HepG2 (cell line): ENCODE measurements at regions not wholly inside any gene's neighbourhood (a gene's known extent, or its start where the extent isn't known, plus 50 kb on each side); places are given as distances from the start of the nearest gene placed in this dataset.
"Not testable (repeated sequence)": the region's sequence is repeated elsewhere in the genome, so short reads cannot be mapped to it uniquely, and the experiment has no call there.

Experiments
- ATF4 ChIP-seq, 2 experiments: fragments of 450-650 bp in 1 of 2; sonication (generic) in 1 of 2; formaldehyde crosslinking; IDR thresholded peaks; 2 replicates each; pipeline versions ENCODE4 v1.5.0 to v1.8.0; 2020 to 2022; ENCODE audit warnings: mild to moderate bottlenecking in 1 of 2, missing genetic modification reagents in 1 of 2
- DR1 ChIP-seq: sonication (generic); formaldehyde crosslinking; IDR thresholded peaks from 2 replicates; pipeline ENCODE4 v1.8.0; 2021; ENCODE audit warnings: mild to moderate bottlenecking, missing genetic modification reagents, inconsistent platforms
- EP300 ChIP-seq, 3 experiments: sonication (generic) in 1 of 3; formaldehyde crosslinking in 1 of 3; IDR thresholded peaks; 2 replicates each; pipeline versions ENCODE4 v1.5.1 to v1.6.1; 2011 to 2020; ENCODE audit warnings: low read depth in 2 of 3, low read length in 2 of 3, borderline replicate concordance in 1 of 3, improper control_type of control experiment in 1 of 3, mild to moderate bottlenecking in 1 of 3, missing genetic modification reagents in 1 of 3, moderate library complexity in 1 of 3
- GATAD2A ChIP-seq: IDR thresholded peaks from 2 replicates; pipeline ENCODE4 v1.6.1; 2016
- HDAC2 ChIP-seq: sonication (generic); formaldehyde crosslinking; IDR thresholded peaks from 2 replicates; pipeline ENCODE4 v1.4.0; 2020; ENCODE audit warnings: missing genetic modification reagents
- HNF1A ChIP-seq, 2 experiments: sonication (generic) in 1 of 2; formaldehyde crosslinking in 1 of 2; IDR thresholded peaks; 2 replicates each; pipeline versions ENCODE4 v1.4.0 to v1.6.1; 2016 to 2020; ENCODE audit warnings: borderline replicate concordance in 1 of 2, low read depth in 1 of 2, mild to moderate bottlenecking in 1 of 2, missing genetic modification reagents in 1 of 2
- MED13 ChIP-seq: sonication (generic); formaldehyde crosslinking; IDR thresholded peaks from 2 replicates; pipeline ENCODE4 v1.5.0; 2020; ENCODE audit warnings: missing genetic modification reagents
- PRDM10 ChIP-seq: sonication (generic); formaldehyde crosslinking; IDR thresholded peaks from 2 replicates; pipeline ENCODE4 v1.4.0; 2020; ENCODE audit warnings: low read depth, missing genetic modification reagents
- REPIN1 ChIP-seq: sonication (generic); formaldehyde crosslinking; IDR thresholded peaks from 2 replicates; pipeline ENCODE4 v1.8.0; 2022; ENCODE audit warnings: missing genetic modification reagents, low read depth, mild to moderate bottlenecking, borderline replicate concordance
- SOX13 ChIP-seq, 3 experiments: fragments of 450-650 bp in 1 of 3; sonication (generic) in 1 of 3; formaldehyde crosslinking in 1 of 3; IDR thresholded peaks in 2 of 3; conservative IDR thresholded peaks in 1 of 3; 2 replicates each; pipeline versions ENCODE4 v1.5.0 to v1.6.1; 2016 to 2020; ENCODE audit warnings: antibody characterized with exemption in 1 of 3, mild to moderate bottlenecking in 1 of 3, missing compliant biosample characterization in 1 of 3, missing genetic modification reagents in 1 of 3, moderate library complexity in 1 of 3
- SOX6 ChIP-seq, 2 experiments: fragments of 450-650 bp in 1 of 2; sonication (generic) in 1 of 2; formaldehyde crosslinking in 1 of 2; IDR thresholded peaks; 2 replicates each; pipeline versions ENCODE4 v1.4.0 to v1.6.1; 2017 to 2020; ENCODE audit warnings: antibody characterized with exemption in 1 of 2, mild to moderate bottlenecking in 1 of 2, missing genetic modification reagents in 1 of 2
- YEATS4 ChIP-seq: sonication (generic); formaldehyde crosslinking; IDR thresholded peaks from 2 replicates; pipeline ENCODE4 v1.4.0; 2020; ENCODE audit warnings: missing genetic modification reagents, borderline replicate concordance
- ZNF205 ChIP-seq: IDR thresholded peaks from 2 replicates; pipeline ENCODE4 v1.6.1; 2018; ENCODE audit warnings: missing biosample characterization, missing genetic modification reagents
- ZNF574 ChIP-seq: sonication (generic); formaldehyde crosslinking; IDR thresholded peaks from 2 replicates; pipeline ENCODE4 v1.4.0; 2020; ENCODE audit warnings: missing genetic modification reagents

- TF ChIP-seq PRDM10 (CRISPR knock-in tag), result 0 out of 2 replicates have a peak, but pooled peaks have one; percentile 51
- TF ChIP-seq EP300 (IDR thresholded peaks at IDR 0.05; ENCODE audit: low read depth in 2 of 2, low read length in 2 of 2); SOX13 (IDR thresholded peaks at IDR 0.05); SOX6 (IDR thresholded peaks at IDR 0.05): not testable (repeated sequence)
- TF ChIP-seq EP300 (CRISPR knock-in tag; IDR thresholded peaks at IDR 0.05; ENCODE audit: borderline replicate concordance), result peak; percentile 51; the same call in 1 of the 2 replicates
- peak; percentile 80; the same call in 1 of the 2 replicates for TF ChIP-seq MED13
- TF ChIP-seq ZNF574 (CRISPR knock-in tag), result peak; percentile 28; the same call in 1 of the 2 replicates
- TF ChIP-seq YEATS4, result 0 out of 2 replicates have a peak, but pooled peaks have one; percentile 57
- peak; percentile 67; the same call in 1 of the 2 replicates for TF ChIP-seq HDAC2
- TF ChIP-seq GATAD2A (CRISPR knock-in tag), result peak; percentile 76
- TF ChIP-seq REPIN1 (CRISPR knock-in tag), result 0 out of 2 replicates have a peak, but pooled peaks have one; percentile 54
- peak in 1 of 2 experiments; percentile 67; a peak in 2 of 4 replicates for TF ChIP-seq SOX13 (CRISPR knock-in tag; conservative IDR thresholded peaks at IDR 0.05 in 1 of 2, IDR thresholded peaks at IDR 0.05 in 1 of 2)
- peak in 1 of 2 experiments; percentile 47; a peak in 1 of 4 replicates for TF ChIP-seq ATF4 (CRISPR knock-in tag; IDR thresholded peaks at IDR 0.05)
- TF ChIP-seq SOX6 (CRISPR knock-in tag; IDR thresholded peaks at IDR 0.05), result peak; percentile 83
- TF ChIP-seq HNF1A (IDR thresholded peaks at IDR 0.05; ENCODE audit: low read depth), result peak; percentile 82
- TF ChIP-seq HNF1A (CRISPR knock-in tag; IDR thresholded peaks at IDR 0.05; ENCODE audit: borderline replicate concordance), result peak; percentile 90
- peak; percentile 26; the same call in 1 of the 2 replicates for TF ChIP-seq ZNF205 (CRISPR knock-in tag)
- TF ChIP-seq DR1, result 0 out of 2 replicates have a peak, but pooled peaks have one; percentile 36
Measured at GRCh38 chr3:191741847-191742350, 280.9 kb downstream of the PYDC2 start (continued).
